Motor neuron (in vitro differentiated cells): ENCODE measurements at regions not wholly inside any gene's neighbourhood (a gene's known extent, or its start where the extent isn't known, plus 50 kb on each side); places are given as distances from the start of the nearest gene placed in this dataset.
A peak's percentile ranks its signal among the peaks of the same experiment; 100 is the strongest.

ENCODE experiments used
- ATAC-seq, 8 experiments: fragments of 200-7000 bp; cut with Tn5 transposase; replicated peaks in 6 of 8; 2 replicates each; pipeline ENCODE4 v1.8.0; 2021; ENCODE audit warnings: mild to moderate bottlenecking in 8 of 8, moderate library complexity in 8 of 8
- H3K27ac ChIP-seq, 2 donors: fragments of 250-450 bp; sonication (Bioruptor Pico); 2 replicates each; pipeline ENCODE4 v1.9.0; 2021; ENCODE audit warnings: antibody characterized with exemption in 2 of 2, mild to moderate bottlenecking in 2 of 2, moderate library complexity in 1 of 2
- H3K4me1 ChIP-seq, 2 donors: fragments of 250-450 bp; sonication (Bioruptor Pico); replicated peaks in 1 of 2; 2 replicates each; pipeline ENCODE4 v1.6.1; 2021; ENCODE audit warnings: antibody characterized with exemption in 2 of 2, mild to moderate bottlenecking in 2 of 2, moderate library complexity in 1 of 2
- H3K4me3 ChIP-seq, 5 donors: fragments of 250-450 bp; sonication (Bioruptor Pico); 2 replicates each; pipeline ENCODE4 v1.9.0; 2021; ENCODE audit warnings: antibody characterized with exemption in 5 of 5, mild to moderate bottlenecking in 5 of 5, moderate library complexity in 4 of 5
- WGBS, 10 experiments: fragments of 450-650 bp; shearing (Covaris generic); methylation state at CpG; one replicate each; pipeline ENCODE4 v1.0.0; 2022; 5-methylcytosine and 5-hydroxymethylcytosine counted together
- in situ Hi-C, 9 experiments: fragments of 400-800 bp; cut with MboI; loops; one replicate each; pipeline ENCODE4 v1.15.0; 2021; ENCODE audit warnings: low sequenced_read_pairs in 9 of 9, low pct_unique_long_range_greater_than_20kb in 2 of 9; ENCODE audit not compliant: unreplicated experiment in 9 of 9

- no peak overlapping the region for H3K27ac ChIP-seq
- H3K4me3 ChIP-seq: no peak overlapping the region
- in situ Hi-C loops: no loop called here
- ATAC-seq: peak in 4 of 8 experiments; percentile 38 to 99 (median 92)
- H3K4me1 ChIP-seq: peaks cover 12 to 13% of the 10 kb centered on the region in 2 donors
- 10 to 88% (median 64%) methylated on average over 1 to 3 of the region's 5 CpGs; no CpG with 5 or more reads in 4 of the 10 experiments for WGBS, 10 experiments
These were observed 94.5 kb upstream of the ZNF827 start for GRCh38 chr4:146033149-146033548.

DNA sequence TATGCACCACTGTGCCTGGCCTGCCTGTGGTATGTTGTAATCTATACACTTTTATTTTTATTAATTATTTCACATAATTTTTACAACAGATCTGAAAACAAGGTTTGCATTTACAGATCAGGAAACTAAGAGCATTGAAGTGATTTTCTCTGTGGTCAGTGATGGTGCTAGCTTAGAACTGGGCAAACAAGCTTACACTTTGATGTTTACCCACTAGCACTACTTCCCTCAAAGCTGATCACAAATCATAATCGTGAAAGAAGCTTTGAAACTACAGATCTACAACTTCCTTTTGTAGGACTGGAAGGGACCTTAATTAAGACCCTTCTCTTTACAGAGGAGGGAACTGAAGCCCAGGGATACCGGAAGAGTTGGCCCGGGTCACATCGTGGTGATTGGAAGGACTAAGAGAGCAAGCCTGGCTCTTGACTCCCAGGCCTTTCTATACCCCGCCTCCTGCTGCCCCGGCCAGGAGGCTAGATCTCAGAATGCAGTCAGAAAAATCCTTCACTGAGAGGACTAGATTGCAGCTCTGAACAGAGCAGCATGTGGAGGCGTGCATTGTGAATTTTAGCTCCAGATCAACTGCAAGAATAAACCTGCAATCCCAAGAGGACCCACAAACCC is 93.7 kb upstream of the ZNF827 start:
- in situ Hi-C loops: no loop called here
- H3K27ac ChIP-seq: no peak overlapping the region
- ATAC-seq: peak in 2 of 8 experiments; percentile 28 to 45
- peaks cover 13 to 16% of the 10 kb centered on the region in 2 donors for H3K4me1 ChIP-seq
- no peak overlapping the region for H3K4me3 ChIP-seq
- 0 to 82% (median 71%) methylated on average over 1 to 6 of the region's 7 CpGs; no CpG with 5 or more reads in 2 of the 10 experiments for WGBS, 10 experiments

DNA sequence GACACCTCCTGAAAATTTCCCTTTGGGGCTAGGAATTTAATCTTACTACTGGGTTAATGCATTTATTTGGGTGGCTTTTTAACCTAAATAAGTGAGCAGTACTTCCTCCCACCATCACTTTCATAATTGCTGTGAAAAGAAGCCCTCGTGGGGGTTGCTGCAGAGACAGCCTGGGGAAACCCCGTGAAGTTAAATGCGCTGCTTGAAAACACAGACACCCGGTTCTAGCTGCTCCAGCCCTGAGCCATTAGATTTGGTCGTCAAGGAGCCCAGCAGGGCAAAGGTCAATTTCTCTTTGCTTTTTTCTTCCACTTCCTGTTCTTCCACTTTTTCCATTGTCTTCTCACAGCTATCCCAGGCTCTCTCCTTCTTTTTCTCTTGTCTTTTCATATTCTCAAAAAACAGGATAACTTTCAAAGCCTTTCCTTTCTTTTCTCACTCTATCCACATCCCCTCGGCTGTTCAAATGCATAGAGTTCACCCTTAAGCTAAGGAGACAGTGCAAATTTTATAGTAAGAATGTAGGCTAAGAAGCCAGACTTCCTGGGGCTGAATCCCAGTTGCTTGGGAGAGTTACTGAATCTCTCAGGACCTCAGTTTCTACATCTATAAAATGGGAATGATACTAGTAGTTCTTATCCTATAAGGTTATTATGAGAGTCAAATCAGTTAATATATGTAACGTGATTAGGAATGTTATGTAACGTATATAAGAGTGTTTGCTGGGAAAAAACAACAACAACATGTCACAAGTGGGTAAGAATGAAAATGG is 91.5 kb upstream of the ZNF827 start:
- in situ Hi-C loops: no loop called here
- Histone ChIP-seq H3K4me1 (peaks cover 13 to 20% of the 10 kb centered on the region in 2 donors), H3K4me3 (no peak overlapping the region), H3K27ac (no peak overlapping the region)
- 30 to 100% (median 55%) methylated on average over 1 to 8 of the region's 8 CpGs for WGBS, 10 experiments
- peak in 1 of 8 experiments; percentile 62 for ATAC-seq

DNA sequence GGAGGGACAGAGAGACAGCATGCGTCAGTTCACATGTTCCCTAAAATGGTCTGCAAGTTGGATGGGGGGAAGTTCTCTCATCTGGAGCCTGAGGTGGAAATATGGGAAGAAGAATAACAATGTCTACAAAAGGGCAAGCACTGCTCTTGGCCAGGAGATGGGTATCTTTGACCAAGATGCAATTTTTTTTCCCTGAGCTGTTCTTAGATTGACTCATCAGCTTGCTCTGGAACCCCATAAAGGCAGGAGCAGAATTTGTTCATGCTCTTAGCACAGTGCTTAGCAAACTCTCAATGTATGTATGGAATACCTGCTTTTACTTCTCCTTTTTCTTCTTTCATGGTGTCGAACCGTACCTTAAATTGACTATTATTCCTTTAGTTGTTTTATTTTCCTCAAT is 90.5 kb upstream of the ZNF827 start:
- Histone ChIP-seq H3K4me1 (peaks cover 13 to 20% of the 10 kb centered on the region in 2 donors), H3K27ac (no peak overlapping the region), H3K4me3 (no peak overlapping the region)
- in situ Hi-C loops: no loop called here
- ATAC-seq: no peak
- WGBS, 10 experiments: 66 to 100% (median 86%) methylated on average over 1 to 3 of the region's 3 CpGs; no CpG with 5 or more reads in 2 of the 10 experiments

GRCh38 chr4:146027761-146028160 is 89.1 kb upstream of the ZNF827 start:
- Histone ChIP-seq H3K4me1 (peaks cover 9 to 20% of the 10 kb centered on the region in 2 donors), H3K4me3 (no peak overlapping the region), H3K27ac (no peak overlapping the region)
- WGBS, 10 experiments: 33 to 80% (median 58%) methylated on average over 1 of the region's 1 CpG; no CpG with 5 or more reads in 4 of the 10 experiments
- in situ Hi-C loops: no loop called here
- ATAC-seq: peak in 5 of 8 experiments; percentile 30 to 96 (median 83)

GRCh38 chr4:146023334-146023967 is 84.8 kb upstream of the ZNF827 start:
- no peak overlapping the region for H3K4me3 ChIP-seq
- no peak for ATAC-seq
- peaks cover 0 to 12% of the 10 kb centered on the region in 2 donors for H3K4me1 ChIP-seq
- H3K27ac ChIP-seq: no peak overlapping the region
- in situ Hi-C loops: no loop called here
- 20 to 100% (median 76%) methylated on average over 1 to 3 of the region's 3 CpGs; no CpG with 5 or more reads in 3 of the 10 experiments for WGBS, 10 experiments

- H3K4me1 ChIP-seq: peaks cover 0 to 6% of the 10 kb centered on the region in 2 donors
- in situ Hi-C loops: no loop called here
- no peak overlapping the region for H3K27ac ChIP-seq
- no peak overlapping the region for H3K4me3 ChIP-seq
- no peak for ATAC-seq
These were observed 83.9 kb upstream of the ZNF827 start for GRCh38 chr4:146022541-146022940.

GRCh38 chr4:146018247-146018646 is 79.6 kb upstream of the ZNF827 start:
- Histone ChIP-seq H3K4me1 (no peaks in the 10 kb centered on the region), H3K27ac (no peak overlapping the region), H3K4me3 (no peak overlapping the region)
- no peak for ATAC-seq
- in situ Hi-C loops: no loop called here
- 11 to 100% (median 100%) methylated on average over 1 of the region's 1 CpG; no CpG with 5 or more reads in 2 of the 10 experiments for WGBS, 10 experiments

DNA sequence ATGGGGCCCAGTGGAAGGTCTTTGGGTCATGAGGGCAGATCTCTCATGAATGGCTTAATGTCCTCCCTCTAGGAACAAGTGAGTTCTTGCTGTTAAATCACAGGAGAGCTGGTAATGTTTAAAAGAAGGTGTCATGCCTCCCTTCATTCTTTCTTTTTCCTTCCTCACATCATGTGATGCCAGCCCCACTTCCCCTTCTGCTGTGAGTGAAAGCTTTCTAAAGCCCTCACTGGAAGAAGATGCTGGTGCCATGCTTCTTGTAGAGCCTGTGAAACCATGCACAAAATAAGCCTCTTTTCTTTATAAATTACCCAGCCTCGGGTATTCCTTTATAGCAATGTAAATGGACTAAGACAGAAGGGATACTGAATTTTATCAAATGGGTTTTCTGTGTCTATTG is 66.1 kb upstream of the ZNF827 start:
- no peak overlapping the region for H3K4me3 ChIP-seq
- H3K27ac ChIP-seq: no peak overlapping the region
- WGBS, 10 experiments: 0 to 29% (median 16%) methylated on average over 1 of the region's 1 CpG; no CpG with 5 or more reads in 6 of the 10 experiments
- no peak for ATAC-seq
- H3K4me1 ChIP-seq: no peaks in the 10 kb centered on the region
- in situ Hi-C loops: no loop called here

DNA sequence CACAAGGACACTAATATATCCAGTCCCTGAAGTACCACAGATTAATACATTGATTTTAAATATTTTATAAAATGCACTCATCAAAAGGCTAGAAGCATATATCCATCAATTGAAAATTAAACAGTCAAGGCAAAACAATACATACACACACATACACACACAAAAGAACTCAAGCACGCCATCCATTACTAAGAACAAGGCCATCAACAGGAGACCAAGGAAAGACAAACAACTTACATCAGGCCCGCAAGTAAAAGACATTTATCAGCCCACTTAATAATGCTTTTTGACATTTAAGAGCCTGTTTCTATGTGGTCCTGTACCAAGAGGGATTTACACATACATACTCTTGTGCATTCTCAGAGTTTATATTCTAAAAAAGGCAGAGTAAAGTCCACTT is 50.0 kb upstream of the ZNF827 start:
- in situ Hi-C loops: no loop called here
- H3K4me3 ChIP-seq: no peak overlapping the region
- peaks cover 0 to 3% of the 10 kb centered on the region in 2 donors for H3K4me1 ChIP-seq
- H3K27ac ChIP-seq: no peak overlapping the region
- ATAC-seq: peak in 1 of 8 experiments; percentile 36
- 10 to 70% (median 64%) methylated on average over 1 to 2 of the region's 2 CpGs; no CpG with 5 or more reads in 1 of the 10 experiments for WGBS, 10 experiments
